Trophoblast cell (in vitro differentiated cells and primary cell): ENCODE measurements at regions not wholly inside any gene's neighbourhood (a gene's known extent, or its start where the extent isn't known, plus 50 kb on each side); places are given as distances from the start of the nearest gene placed in this dataset.

ENCODE experiments used
- DNase-seq, 2 donors: peaks; one replicate each; pipeline ENCODE4 v3.0.0-alpha.2; 2016
- H2AFZ ChIP-seq: 2 replicates; pipeline ENCODE4 v1.6.1; 2013; ENCODE audit warnings: low read length, moderate library complexity, mild to moderate bottlenecking; ENCODE audit not compliant: insufficient read depth, poor library complexity
- H2AK5ac ChIP-seq: 2 replicates; pipeline ENCODE4 v1.6.1; 2013; ENCODE audit warnings: mild to moderate bottlenecking, low read length
- H2BK120ac ChIP-seq: 2 replicates; pipeline ENCODE4 v1.6.1; 2013; ENCODE audit warnings: low read length, mild to moderate bottlenecking, moderate library complexity; ENCODE audit not compliant: insufficient read depth, poor library complexity
- H2BK12ac ChIP-seq: 2 replicates; pipeline ENCODE4 v1.6.1; 2013; ENCODE audit warnings: mild to moderate bottlenecking, low read length, moderate library complexity
- H2BK5ac ChIP-seq: 2 replicates; pipeline ENCODE4 v1.6.1; 2013; ENCODE audit warnings: low read length, low read depth, moderate library complexity, mild to moderate bottlenecking; ENCODE audit not compliant: poor library complexity
- H3K14ac ChIP-seq: 2 replicates; pipeline ENCODE4 v1.6.1; 2013; ENCODE audit warnings: mild to moderate bottlenecking, low read length
- H3K18ac ChIP-seq: 2 replicates; pipeline ENCODE4 v1.6.1; 2013; ENCODE audit warnings: mild to moderate bottlenecking, low read length
- H3K23ac ChIP-seq: 2 replicates; pipeline ENCODE4 v1.6.1; 2013; ENCODE audit warnings: low read length
- H3K27ac ChIP-seq: 2 replicates; pipeline ENCODE4 v1.5.1; 2013; ENCODE audit warnings: low read depth, mild to moderate bottlenecking, inconsistent platforms, low read length, moderate library complexity
- H3K27me3 ChIP-seq: 2 replicates; pipeline ENCODE4 v1.6.1; 2013; ENCODE audit warnings: inconsistent platforms, mild to moderate bottlenecking, low read length, moderate library complexity; ENCODE audit not compliant: insufficient read depth
- H3K36me3 ChIP-seq, 2 experiments: 1 replicate in 1 of 2; 2 replicates in 1 of 2; pipeline ENCODE4 v1.6.1; 2013; ENCODE audit warnings: low read length in 2 of 2, mild to moderate bottlenecking in 2 of 2, moderate library complexity in 1 of 2; ENCODE audit not compliant: insufficient read depth in 2 of 2, control insufficient read depth in 1 of 2
- H3K4ac ChIP-seq: 2 replicates; pipeline ENCODE4 v1.6.1; 2013; ENCODE audit warnings: low read depth, mild to moderate bottlenecking, low read length, moderate library complexity
- H3K4me1 ChIP-seq, 2 experiments: 1 replicate in 1 of 2; 2 replicates in 1 of 2; pipeline ENCODE4 v1.6.1; 2013; ENCODE audit warnings: low read length in 2 of 2, mild to moderate bottlenecking in 2 of 2, moderate library complexity in 1 of 2; ENCODE audit not compliant: insufficient read depth in 2 of 2, control insufficient read depth in 1 of 2
- H3K4me2 ChIP-seq: 2 replicates; pipeline ENCODE4 v1.6.1; 2013; ENCODE audit warnings: inconsistent platforms, mild to moderate bottlenecking, low read length, moderate library complexity
- H3K4me3 ChIP-seq: 2 replicates; pipeline ENCODE4 v1.5.1; 2013; ENCODE audit warnings: mild to moderate bottlenecking, low read depth, low read length, inconsistent platforms
- H3K79me1 ChIP-seq: one replicate; pipeline ENCODE4 v1.6.1; 2013; ENCODE audit warnings: low read length
- H3K79me2 ChIP-seq: 2 replicates; pipeline ENCODE4 v1.6.1; 2013; ENCODE audit warnings: low read length, mild to moderate bottlenecking; ENCODE audit not compliant: control insufficient read depth, insufficient read depth, poor library complexity
- H3K9ac ChIP-seq: 2 replicates; pipeline ENCODE4 v1.6.1; 2013; ENCODE audit warnings: mild to moderate bottlenecking, low read length
- H3K9me3 ChIP-seq: 2 replicates; pipeline ENCODE4 v1.6.1; 2013; ENCODE audit warnings: low read depth, mild to moderate bottlenecking, control low read depth, inconsistent platforms, low read length; ENCODE audit not compliant: insufficient read depth
- H4K12ac ChIP-seq: 2 replicates; pipeline ENCODE4 v1.6.1; 2013; ENCODE audit warnings: low read depth, mild to moderate bottlenecking, low read length, moderate library complexity
- H4K8ac ChIP-seq: 2 replicates; pipeline ENCODE4 v1.6.1; 2013; ENCODE audit warnings: low read depth, mild to moderate bottlenecking, low read length, moderate library complexity
- H4K91ac ChIP-seq: one replicate; pipeline ENCODE4 v1.6.1; 2013; ENCODE audit warnings: low read depth, mild to moderate bottlenecking, low read length, moderate library complexity
- WGBS: extraction: QIAGEN DNeasy Blood & Tissue Kit; methylation state at CpG from one replicate; pipeline ENCODE4 v1.1.7; 2013; ENCODE audit warnings: missing lambda C conversion rate; ENCODE audit not compliant: insufficient read length, insufficient coverage; ENCODE audit errors: extremely low coverage; 5-methylcytosine and 5-hydroxymethylcytosine counted together

GRCh38 chr14:22140633-22141032 lies 448.4 kb downstream of the DAD1 start:
- no peak overlapping the region for H3K4ac ChIP-seq
- no CpG with 5 or more reads among the region's 4 CpGs for WGBS
- no peak overlapping the region for H2AFZ ChIP-seq
- H2BK5ac ChIP-seq: no peak overlapping the region
- no peak overlapping the region for H2BK120ac ChIP-seq
- H3K4me1 ChIP-seq: no peaks in the 10 kb centered on the region
- no peak overlapping the region for H3K9ac ChIP-seq
- H2BK12ac ChIP-seq: no peak overlapping the region
- H4K91ac ChIP-seq: no peak overlapping the region
- no peaks in the 10 kb centered on the region for H3K9me3 ChIP-seq
- H3K27ac ChIP-seq: no peak overlapping the region
- no peak for DNase-seq
- no peak overlapping the region for H2AK5ac ChIP-seq
- H3K14ac ChIP-seq: no peak overlapping the region
- H3K79me2 ChIP-seq: no peaks in the 10 kb centered on the region
- H3K23ac ChIP-seq: no peak overlapping the region
- H3K27me3 ChIP-seq: no peaks in the 10 kb centered on the region
- H3K18ac ChIP-seq: no peak overlapping the region
- no peak overlapping the region for H3K4me2 ChIP-seq
- H3K79me1 ChIP-seq: no peaks in the 10 kb centered on the region
- no peaks in the 10 kb centered on the region for H3K36me3 ChIP-seq
- H3K4me3 ChIP-seq: no peak overlapping the region
- no peak overlapping the region for H4K12ac ChIP-seq
- no peak overlapping the region for H4K8ac ChIP-seq

- Histone ChIP-seq H3K36me3 (no peaks in the 10 kb centered on the region), H2AFZ (no peak overlapping the region), H3K27me3 (no peaks in the 10 kb centered on the region), H2BK12ac (no peak overlapping the region), H3K4me1 (no peaks in the 10 kb centered on the region), H3K4ac (no peak overlapping the region), H4K12ac (no peak overlapping the region), H3K9me3 (no peaks in the 10 kb centered on the region), H4K8ac (no peak overlapping the region), H3K4me2 (no peak overlapping the region), H4K91ac (no peak overlapping the region), H3K9ac (no peak overlapping the region), H3K14ac (no peak overlapping the region), H2AK5ac (no peak overlapping the region), H3K27ac (no peak overlapping the region), H3K18ac (no peak overlapping the region), H3K4me3 (no peak overlapping the region), H2BK5ac (no peak overlapping the region), H2BK120ac (no peak overlapping the region), H3K79me1 (no peaks in the 10 kb centered on the region), H3K79me2 (no peaks in the 10 kb centered on the region), H3K23ac (no peak overlapping the region)
- DNase-seq: peak in 1 of 2 donors; percentile 35
- WGBS: no CpG with 5 or more reads among the region's 4 CpGs
Measured at GRCh38 chr14:22131749-22132476, 457.1 kb downstream of the DAD1 start.

- no peak overlapping the region for H2BK12ac ChIP-seq
- H3K4me2 ChIP-seq: no peak overlapping the region
- H4K91ac ChIP-seq: no peak overlapping the region
- H3K27me3 ChIP-seq: no peaks in the 10 kb centered on the region
- no peak overlapping the region for H4K12ac ChIP-seq
- no peak for DNase-seq
- 100% methylated on average over 2 of the region's 8 CpGs for WGBS
- H3K9ac ChIP-seq: no peak overlapping the region
- no peaks in the 10 kb centered on the region for H3K79me2 ChIP-seq
- H4K8ac ChIP-seq: no peak overlapping the region
- H3K18ac ChIP-seq: no peak overlapping the region
- H3K4ac ChIP-seq: no peak overlapping the region
- no peaks in the 10 kb centered on the region for H3K79me1 ChIP-seq
- H2AFZ ChIP-seq: no peak overlapping the region
- H3K14ac ChIP-seq: no peak overlapping the region
- H3K4me1 ChIP-seq: no peaks in the 10 kb centered on the region
- no peaks in the 10 kb centered on the region for H3K9me3 ChIP-seq
- H3K36me3 ChIP-seq: no peaks in the 10 kb centered on the region
- no peak overlapping the region for H2BK120ac ChIP-seq
- H3K4me3 ChIP-seq: no peak overlapping the region
- no peak overlapping the region for H3K27ac ChIP-seq
- H2BK5ac ChIP-seq: no peak overlapping the region
- H3K23ac ChIP-seq: no peak overlapping the region
- no peak overlapping the region for H2AK5ac ChIP-seq
Measured at GRCh38 chr14:22124073-22124613, 450.5 kb upstream of the OR4E1 start.

GRCh38 chr14:22122829-22123560 lies 449.4 kb upstream of the OR4E1 start:
- Histone ChIP-seq H3K79me2 (no peaks in the 10 kb centered on the region), H2BK5ac (no peak overlapping the region), H4K12ac (no peak overlapping the region), H3K9ac (no peak overlapping the region), H2AFZ (no peak overlapping the region), H4K91ac (no peak overlapping the region), H3K4ac (no peak overlapping the region), H3K36me3 (no peaks in the 10 kb centered on the region), H4K8ac (no peak overlapping the region), H3K18ac (no peak overlapping the region), H3K23ac (no peak overlapping the region), H2BK12ac (no peak overlapping the region), H3K79me1 (no peaks in the 10 kb centered on the region), H2BK120ac (no peak overlapping the region), H3K27ac (no peak overlapping the region), H3K4me1 (no peaks in the 10 kb centered on the region), H2AK5ac (no peak overlapping the region), H3K14ac (no peak overlapping the region), H3K4me3 (no peak overlapping the region), H3K27me3 (no peaks in the 10 kb centered on the region), H3K9me3 (no peaks in the 10 kb centered on the region), H3K4me2 (no peak overlapping the region)
- no CpG with 5 or more reads among the region's 3 CpGs for whole genome bisulfite sequencing
- no peak for DNase-seq
